ENCODE measurements at regions not wholly inside any gene's neighbourhood (a gene's known extent, or its start where the extent isn't known, plus 50 kb on each side); places are given as distances from the start of the nearest gene placed in this dataset.
A peak's percentile ranks its signal among the peaks of the same experiment; 100 is the strongest.
"Not testable (repeated sequence)": the region's sequence is repeated elsewhere in the genome, so short reads cannot be mapped to it uniquely, and the experiment has no call there.

DNA sequence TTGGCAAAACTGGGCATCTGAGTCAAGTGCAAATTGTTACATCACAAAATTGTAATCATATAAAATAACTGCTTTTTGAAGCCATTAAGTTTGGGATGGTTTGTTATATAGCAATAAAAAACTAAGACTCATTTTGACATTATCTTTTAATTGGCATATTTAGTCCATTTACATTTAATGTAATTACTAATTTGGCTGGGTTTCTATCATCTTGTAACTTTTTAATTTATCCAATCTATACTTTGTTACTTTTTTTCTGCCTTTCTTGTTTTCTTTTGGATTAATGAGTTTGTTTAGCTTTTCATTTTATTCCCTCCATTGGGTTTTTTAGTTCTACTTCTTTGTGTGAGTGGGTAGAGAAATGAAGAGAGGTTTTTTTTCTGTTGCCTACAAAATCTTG is 76.3 kb downstream of the DRAM2 start:
- DNase-seq, result no peak

DNA sequence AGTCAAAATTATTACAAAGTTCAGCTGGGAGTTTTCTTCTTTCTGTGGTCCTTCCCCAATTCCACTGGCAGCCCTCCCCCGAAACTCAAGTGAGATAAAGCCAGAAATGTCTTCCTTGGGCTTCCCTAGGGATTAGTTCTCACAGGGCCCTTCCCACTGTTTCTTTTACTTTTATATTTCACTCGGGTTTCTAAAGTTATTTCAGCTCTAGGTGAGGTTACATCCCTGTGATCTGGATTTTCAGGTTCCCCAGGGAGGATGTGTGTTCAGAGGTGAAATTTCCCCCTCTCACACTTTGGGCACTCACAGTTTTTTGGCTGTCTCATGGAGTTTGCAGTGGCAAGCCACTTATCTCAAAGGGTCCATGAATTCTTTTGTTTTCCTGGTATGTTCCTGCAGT is 77.3 kb downstream of the DRAM2 start:
- DNase-seq, result no peak

DNA sequence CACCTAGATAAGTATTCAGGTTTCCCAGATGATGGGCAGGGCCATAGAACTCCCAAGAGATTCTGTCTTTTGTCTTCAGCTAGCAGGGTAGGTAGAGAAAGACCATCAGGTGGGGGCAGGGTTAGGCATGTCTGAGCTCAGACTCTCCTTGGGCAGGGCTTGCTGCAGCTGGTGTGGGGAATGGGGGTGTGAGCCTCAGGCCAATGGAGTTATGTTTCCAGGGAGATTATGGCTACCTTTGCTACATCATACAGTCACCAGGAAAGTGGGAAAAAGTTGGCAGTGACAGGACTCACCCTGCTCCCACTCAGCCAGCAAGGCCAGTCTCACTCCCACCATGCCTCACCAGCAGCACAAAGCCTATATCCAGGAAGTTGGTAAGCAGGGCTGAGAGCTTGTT is 77.8 kb downstream of the DRAM2 start:
- DNase-seq, result no peak

DNA sequence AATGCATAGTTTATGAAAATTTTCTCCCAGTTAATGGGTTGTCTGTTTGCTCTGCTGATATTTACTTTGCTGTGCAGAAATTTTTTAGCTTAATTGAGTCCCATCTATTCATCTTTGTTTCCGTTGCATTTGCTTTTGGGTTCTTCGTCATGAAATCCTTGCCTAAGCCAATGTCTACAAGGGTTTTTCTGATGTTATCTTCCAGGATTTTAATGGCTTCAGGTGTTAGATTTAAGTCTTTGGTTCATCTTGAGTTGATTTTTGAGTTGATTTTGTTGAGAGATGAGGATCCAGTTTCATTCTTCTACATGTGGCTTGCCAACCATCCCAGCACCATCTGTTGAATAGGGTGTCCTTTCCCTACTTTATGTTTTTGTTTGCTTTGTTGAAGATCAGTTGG is 85.2 kb downstream of the DRAM2 start:
- no peak for DNase-seq

DNA sequence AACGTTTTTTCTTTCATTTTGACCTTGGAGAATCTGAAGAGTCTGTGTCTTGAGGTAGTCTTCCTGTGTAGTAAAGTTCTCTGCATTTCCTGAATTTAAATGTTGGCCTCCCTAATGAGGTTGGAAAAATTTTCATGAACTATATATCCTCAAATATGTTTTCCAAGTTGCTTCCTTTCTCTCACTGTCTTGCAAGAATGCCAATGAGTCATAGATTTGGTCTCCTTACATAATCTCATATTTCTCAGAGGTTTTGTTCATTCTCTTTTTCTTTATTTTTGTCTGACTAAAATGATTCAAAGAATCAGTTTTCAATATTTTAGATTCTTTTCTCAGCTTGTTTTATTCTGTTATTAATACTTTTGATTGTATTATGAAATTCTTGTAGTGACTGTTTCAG is 87.6 kb downstream of the DRAM2 start:
- no peak for DNase-seq

DNA sequence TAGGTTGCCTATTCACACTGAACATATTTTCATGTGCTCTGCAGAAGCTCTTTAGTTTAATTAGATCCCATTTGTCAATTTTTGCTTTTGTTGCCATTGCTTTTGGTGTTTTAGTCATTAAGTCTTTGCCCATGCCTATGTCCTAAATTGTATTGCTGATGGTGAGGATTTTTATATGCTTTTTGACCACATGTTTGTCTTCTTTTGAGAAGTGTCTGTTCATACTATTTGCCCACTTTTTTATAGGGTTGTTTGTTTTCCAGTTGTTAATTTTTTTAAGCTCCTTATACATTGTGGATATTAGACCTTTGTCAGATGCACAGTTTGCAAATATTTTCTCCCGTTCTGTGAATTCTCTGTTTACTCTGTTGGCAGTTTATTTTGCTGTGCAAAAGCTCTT is 84.5 kb upstream of the LRIF1 start:
- not testable (repeated sequence) for DNase-seq

DNA sequence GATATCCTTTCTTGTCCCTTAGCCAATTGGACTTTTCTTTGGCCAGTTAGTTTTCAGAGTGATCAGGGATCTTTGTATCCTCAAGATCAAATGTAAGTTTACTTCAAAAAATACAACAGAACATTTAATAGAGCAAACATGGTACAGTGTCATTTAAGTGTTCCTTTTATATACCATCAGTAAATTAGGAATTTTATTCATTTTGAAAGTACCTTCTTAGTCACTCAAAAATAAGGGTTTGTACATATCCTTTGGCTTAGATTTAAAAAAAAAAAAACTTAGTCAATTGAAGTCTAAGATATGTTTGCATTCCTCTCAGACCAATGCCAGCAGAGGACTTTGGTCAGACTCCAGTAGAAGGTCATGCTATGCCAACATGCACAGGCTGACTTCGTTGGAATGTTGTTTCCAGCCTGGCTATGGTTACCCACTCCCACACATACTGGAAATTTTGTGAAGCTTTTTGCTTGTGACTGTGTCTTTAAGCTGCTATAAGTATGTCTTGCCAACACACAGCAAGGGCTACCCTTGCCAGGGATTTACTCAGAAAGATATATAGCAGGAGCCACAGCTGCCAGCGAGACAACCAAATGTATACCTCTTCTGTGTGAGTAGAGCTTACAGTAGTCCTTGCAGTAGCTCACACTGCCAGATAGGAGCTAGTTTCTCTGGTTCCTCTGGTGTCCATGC is 81.5 kb upstream of the LRIF1 start:
- DNase-seq, result no peak

DNA sequence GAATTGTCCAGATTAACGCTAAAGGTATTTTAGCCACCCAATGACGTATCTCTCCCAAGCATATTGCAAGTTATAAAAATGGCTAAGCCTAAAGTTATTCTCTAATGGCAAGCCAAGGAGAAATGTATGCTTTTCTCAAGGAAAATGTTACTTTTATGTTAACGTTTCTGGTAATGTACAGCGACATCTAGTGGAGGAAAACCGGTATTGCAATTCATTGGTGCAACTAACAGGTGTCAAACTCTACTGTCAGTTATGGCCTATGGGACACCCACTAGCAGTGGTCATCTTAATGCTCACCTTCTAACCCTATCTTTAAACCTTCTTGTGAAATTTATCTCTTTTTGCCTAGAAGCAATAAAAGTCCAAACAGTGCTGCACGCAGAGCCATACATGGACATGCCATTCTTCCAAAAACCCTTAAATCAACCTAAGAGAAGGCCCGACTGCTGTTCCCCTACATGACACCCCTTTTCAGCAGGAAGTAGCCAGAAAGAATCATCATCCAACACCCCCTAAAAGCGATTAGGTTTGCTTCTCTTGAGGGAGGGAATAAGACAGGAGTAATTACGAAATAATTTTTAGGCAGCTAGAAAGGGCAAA is 68.7 kb upstream of the LRIF1 start:
- DNase-seq, result peak; percentile 65

DNA sequence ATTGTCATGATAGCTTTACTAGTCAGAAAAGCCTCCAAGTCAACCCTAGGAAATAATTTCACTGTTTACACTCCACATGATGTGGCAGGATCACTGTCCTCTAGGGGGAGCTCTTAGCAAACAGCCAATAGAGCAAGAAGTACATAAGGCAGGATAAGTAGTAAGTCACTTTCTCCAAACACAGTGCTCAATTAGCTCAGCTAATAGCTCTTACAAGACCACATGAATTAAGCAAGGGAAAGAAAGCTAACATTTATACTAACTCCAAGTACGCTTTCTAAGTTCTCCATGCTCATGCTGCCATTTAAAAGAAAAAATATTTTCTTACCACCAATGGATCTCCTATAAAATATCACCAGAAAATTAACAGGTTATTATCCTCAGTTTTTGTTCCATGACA is 66.9 kb upstream of the LRIF1 start:
- peak; percentile 72 for DNase-seq

DNA sequence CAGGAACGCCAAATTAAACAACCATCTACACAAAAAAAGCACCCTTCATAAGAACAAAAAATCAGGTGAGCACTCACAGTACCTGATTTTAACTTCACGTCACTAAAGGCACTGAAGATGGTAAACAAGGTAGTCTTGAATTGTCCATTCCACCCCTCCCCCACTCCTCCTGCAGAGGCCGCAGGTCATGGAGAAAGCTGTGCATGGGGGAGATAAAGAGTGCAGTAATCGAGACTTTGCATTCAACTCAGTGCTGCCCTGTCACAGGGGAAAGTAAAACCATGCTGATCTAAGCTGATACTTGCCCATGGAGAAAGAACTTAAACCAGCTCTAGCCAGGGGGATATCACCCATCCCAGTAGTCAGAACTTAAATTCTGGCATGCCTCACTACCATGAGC is 61.4 kb upstream of the LRIF1 start:
- no peak for DNase-seq

DNA sequence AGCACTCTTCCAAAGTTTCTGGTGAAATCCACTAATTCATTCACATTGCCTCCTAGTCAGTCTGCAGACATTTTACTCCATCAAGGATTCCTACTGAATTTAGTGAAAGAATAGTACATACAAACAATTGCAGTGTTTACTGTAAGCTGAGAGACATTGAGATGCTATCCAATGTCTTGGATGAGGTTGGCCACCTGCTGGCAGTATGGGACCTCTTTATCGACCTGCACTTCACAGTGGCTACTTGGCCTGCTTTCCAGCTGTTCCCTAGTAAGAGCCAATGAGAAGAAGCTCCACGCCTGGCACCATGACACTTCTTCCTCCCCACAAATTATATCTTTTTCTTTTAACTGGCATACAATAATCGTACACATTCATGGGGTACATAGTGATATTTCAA is 51.5 kb upstream of the LRIF1 start:
- DNase-seq, result no peak

All from CD4-positive, alpha-beta T cell treated with Interleukin-12 subunit alpha and Interleukin-12 subunit beta, for 1 hour (primary cell).